AG20443 (cell line): ENCODE measurements at regions not wholly inside any gene's neighbourhood (a gene's known extent, or its start where the extent isn't known, plus 50 kb on each side); places are given as distances from the start of the nearest gene placed in this dataset.
A peak's percentile ranks its signal among the peaks of the same experiment; 100 is the strongest.

Experiments
- DNase-seq: peaks from one replicate; pipeline ENCODE4 v3.0.0; 2012; ENCODE audit warnings: low spot score, mixed read lengths

DNA sequence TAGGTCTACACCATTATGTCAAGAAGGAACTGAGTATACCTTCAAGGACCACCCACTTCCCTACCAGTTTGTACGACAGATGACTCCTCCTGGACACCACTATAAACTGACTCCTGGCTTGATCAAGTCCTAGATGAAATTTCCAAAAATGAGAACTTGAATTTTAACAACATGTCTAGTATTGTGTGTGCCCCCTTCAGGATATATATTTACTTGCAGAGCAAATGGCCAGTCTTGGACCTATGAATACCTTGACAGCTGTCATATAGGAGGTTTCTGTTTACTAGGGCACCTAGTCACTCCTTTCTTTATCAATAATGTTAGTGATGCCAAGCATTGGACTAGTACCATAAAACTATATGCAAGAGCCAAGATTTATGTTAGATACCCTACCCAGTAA lies 94.1 kb upstream of the TMEM26 start:
- no peak for DNase-seq

GRCh38 chr10:61545170-61545569 lies 92.0 kb upstream of the TMEM26 start:
- no peak for DNase-seq

- no peak for DNase-seq
These were observed 90.7 kb upstream of the TMEM26 start for GRCh38 chr10:61543831-61544230.

- no peak for DNase-seq
These were observed 89.4 kb upstream of the TMEM26 start for GRCh38 chr10:61542596-61542995.

- no peak for DNase-seq
These were observed 88.8 kb upstream of the TMEM26 start for GRCh38 chr10:61541960-61542359.

DNA sequence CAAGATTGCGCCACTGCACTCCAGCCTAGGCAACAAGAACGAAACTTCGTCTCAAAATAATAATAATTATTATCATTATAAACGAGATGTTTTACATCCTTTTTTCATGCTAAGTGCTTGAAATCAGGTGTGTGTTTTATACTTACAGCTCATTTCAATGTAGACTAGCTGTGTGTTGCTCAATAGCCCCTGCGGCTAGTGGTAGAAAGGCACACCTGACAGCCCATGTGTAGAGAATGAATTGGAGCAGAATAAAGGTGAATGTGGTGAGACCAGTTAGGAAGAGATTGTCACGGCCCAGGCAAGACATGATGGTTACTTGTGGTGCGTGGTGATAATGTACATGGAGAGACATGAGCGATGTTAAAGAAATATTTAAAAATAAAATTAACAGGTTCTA lies 86.7 kb upstream of the TMEM26 start:
- DNase-seq = no peak

DNA sequence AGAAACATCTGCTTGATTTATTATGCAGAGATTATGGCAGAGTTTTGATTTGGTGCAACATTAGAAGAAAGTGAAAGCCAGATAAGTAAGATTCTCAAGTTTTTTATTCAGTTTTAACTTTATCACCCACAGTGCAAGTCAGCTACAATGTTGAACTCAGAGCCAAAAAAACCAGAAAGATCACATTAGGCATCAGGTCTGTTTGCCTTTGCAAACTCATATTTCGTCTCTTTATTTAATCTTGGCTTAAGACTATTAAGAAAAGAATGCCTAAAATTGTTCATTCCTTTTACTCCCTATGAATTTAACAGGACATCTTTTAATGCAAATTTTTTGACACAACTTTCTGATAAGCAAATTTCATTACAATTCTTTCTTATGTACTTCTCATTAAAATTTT lies 76.0 kb upstream of the TMEM26 start:
- no peak for DNase-seq

GRCh38 chr10:61503051-61503450 lies 49.9 kb upstream of the TMEM26 start:
- DNase-seq = peak; percentile 40
